ENCODE measurements at regions not wholly inside any gene's neighbourhood (a gene's known extent, or its start where the extent isn't known, plus 50 kb on each side); places are given as distances from the start of the nearest gene placed in this dataset.
"Not testable (repeated sequence)": the region's sequence is repeated elsewhere in the genome, so short reads cannot be mapped to it uniquely, and the experiment has no call there.

DNA sequence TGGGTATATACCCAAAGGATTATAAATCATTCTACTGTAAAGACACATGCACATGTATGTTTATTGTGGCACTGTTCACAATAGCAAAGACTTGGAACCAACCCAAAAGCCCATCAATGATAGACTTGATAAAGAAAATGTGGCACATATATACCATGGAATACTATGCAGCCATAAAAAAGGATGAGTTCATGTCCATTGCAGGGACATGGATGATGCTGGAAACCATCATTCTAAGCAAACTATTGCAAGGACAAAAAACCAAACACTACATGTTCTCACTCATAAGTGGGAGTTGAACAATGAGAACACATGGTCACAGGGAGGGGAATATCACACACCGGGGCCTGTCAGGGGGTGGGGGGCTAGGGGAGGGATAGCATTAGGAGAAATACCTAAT lies 161.7 kb downstream of the KCNJ2 start:
- TF ChIP-seq, protein P1, sequence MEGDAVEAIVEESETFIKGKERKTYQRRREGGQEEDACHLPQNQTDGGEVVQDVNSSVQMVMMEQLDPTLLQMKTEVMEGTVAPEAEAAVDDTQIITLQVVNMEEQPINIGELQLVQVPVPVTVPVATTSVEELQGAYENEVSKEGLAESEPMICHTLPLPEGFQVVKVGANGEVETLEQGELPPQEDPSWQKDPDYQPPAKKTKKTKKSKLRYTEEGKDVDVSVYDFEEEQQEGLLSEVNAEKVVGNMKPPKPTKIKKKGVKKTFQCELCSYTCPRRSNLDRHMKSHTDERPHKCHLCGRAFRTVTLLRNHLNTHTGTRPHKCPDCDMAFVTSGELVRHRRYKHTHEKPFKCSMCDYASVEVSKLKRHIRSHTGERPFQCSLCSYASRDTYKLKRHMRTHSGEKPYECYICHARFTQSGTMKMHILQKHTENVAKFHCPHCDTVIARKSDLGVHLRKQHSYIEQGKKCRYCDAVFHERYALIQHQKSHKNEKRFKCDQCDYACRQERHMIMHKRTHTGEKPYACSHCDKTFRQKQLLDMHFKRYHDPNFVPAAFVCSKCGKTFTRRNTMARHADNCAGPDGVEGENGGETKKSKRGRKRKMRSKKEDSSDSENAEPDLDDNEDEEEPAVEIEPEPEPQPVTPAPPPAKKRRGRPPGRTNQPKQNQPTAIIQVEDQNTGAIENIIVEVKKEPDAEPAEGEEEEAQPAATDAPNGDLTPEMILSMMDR (IDR thresholded peaks at IDR 0.05), result not testable (repeated sequence)
- TF ChIP-seq EZH2 (IDR thresholded peaks at IDR 0.05; ENCODE audit: borderline replicate concordance, insufficient read depth, low read depth, low read length, poor library complexity, severe bottlenecking), result not testable (repeated sequence)

Data from B cell (primary cell).